Stimulated activated CD8-positive, alpha-beta memory T cell treated with anti-CD3 and anti-CD28 coated beads, Interleukin-4, amount 100 ng/mL, for 1 hour (primary cell): ENCODE measurements at regions not wholly inside any gene's neighbourhood (a gene's known extent, or its start where the extent isn't known, plus 50 kb on each side); places are given as distances from the start of the nearest gene placed in this dataset.

ENCODE experiments used
- DNase-seq, 2 donors: peaks; one replicate each; pipeline ENCODE4 v3.0.0-alpha.2; 2020; ENCODE audit warnings: low read depth in 2 of 2, low spot score in 1 of 2

GRCh38 chr14:98816720-98817119 is 455.3 kb downstream of the BCL11B start:
- no peak for DNase-seq

- no peak for DNase-seq
These were observed 452.7 kb downstream of the BCL11B start for GRCh38 chr14:98819132-98819866.

GRCh38 chr14:98819867-98820206 is 452.2 kb downstream of the BCL11B start:
- no peak for DNase-seq

GRCh38 chr14:98822917-98823316 is 449.1 kb downstream of the BCL11B start:
- DNase-seq, result no peak

- no peak for DNase-seq
These were observed 445.4 kb downstream of the BCL11B start for GRCh38 chr14:98826618-98827017.

- DNase-seq, result no peak
These were observed 437.9 kb downstream of the BCL11B start for GRCh38 chr14:98834119-98834518.

GRCh38 chr14:98835051-98835824 is 436.8 kb downstream of the BCL11B start:
- DNase-seq, result no peak

- no peak for DNase-seq
These were observed 436.2 kb downstream of the BCL11B start for GRCh38 chr14:98835825-98836100.

GRCh38 chr14:98840091-98840490 is 431.9 kb downstream of the BCL11B start:
- DNase-seq, result no peak

- DNase-seq, result no peak
These were observed 431.5 kb downstream of the BCL11B start for GRCh38 chr14:98840511-98840910.

- no peak for DNase-seq
These were observed 427.5 kb downstream of the BCL11B start for GRCh38 chr14:98844456-98844855.

- DNase-seq, result no peak
These were observed 424.2 kb downstream of the BCL11B start for GRCh38 chr14:98847521-98848468.

- no peak for DNase-seq
These were observed 418.8 kb downstream of the BCL11B start for GRCh38 chr14:98853063-98853729.

- no peak for DNase-seq
These were observed 415.9 kb downstream of the BCL11B start for GRCh38 chr14:98855926-98856715.

- DNase-seq, result no peak
These were observed 413.8 kb downstream of the BCL11B start for GRCh38 chr14:98858158-98858557.

- DNase-seq, result no peak
These were observed 413.4 kb downstream of the BCL11B start for GRCh38 chr14:98858561-98858960.

- no peak for DNase-seq
These were observed 412.7 kb downstream of the BCL11B start for GRCh38 chr14:98859301-98859700.

- DNase-seq, result no peak
These were observed 407.8 kb downstream of the BCL11B start for GRCh38 chr14:98864211-98864610.

- DNase-seq, result no peak
These were observed 404.9 kb downstream of the BCL11B start for GRCh38 chr14:98867146-98867545.

GRCh38 chr14:98867726-98868125 is 404.3 kb downstream of the BCL11B start:
- no peak for DNase-seq
